ENCODE measurements at regions not wholly inside any gene's neighbourhood (a gene's known extent, or its start where the extent isn't known, plus 50 kb on each side); places are given as distances from the start of the nearest gene placed in this dataset.
"Not testable (repeated sequence)": the region's sequence is repeated elsewhere in the genome, so short reads cannot be mapped to it uniquely, and the experiment has no call there.

GRCh38 chr16:5188318-5188988, 90.9 kb upstream of the EEF2KMT start:
- ATAC-seq: no peak
- no peak for DNase-seq (ENCODE audit: low spot score)

DNA sequence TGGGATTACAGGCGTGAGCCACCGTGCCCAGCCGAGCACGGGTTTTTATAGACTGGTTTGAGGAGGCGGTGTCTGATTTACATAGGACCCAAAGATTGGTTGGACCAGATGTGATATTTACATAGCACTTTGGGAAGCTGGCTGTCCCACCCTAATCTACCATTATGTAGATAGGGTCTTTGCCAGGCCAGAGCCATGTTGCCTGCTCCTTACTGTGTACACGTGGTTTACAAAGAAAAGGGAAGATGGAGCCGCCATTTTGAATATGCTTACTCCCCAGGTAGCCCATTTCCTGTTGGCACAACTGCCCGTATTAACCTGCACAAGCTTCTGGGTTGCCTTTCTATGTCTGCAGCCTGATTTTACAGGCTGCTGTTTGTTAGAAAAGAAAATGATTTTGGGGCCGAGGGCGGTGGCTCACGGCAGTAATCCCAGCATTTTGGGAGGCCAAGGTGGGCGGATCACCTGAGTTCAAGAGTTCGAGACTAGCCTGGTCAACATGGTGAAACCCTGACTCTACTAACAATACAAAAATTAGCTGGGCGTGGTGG, 89.9 kb upstream of the EEF2KMT start:
- ATAC-seq: no peak
- DNase-seq (ENCODE audit: low spot score): no peak

- DNase-seq (ENCODE audit: low spot score) (no peak), ATAC-seq (no peak)
Measured at GRCh38 chr16:5186381-5186903, 88.8 kb upstream of the EEF2KMT start.

- no peak for ATAC-seq
Measured at GRCh38 chr16:5176505-5176904, 78.9 kb upstream of the EEF2KMT start.

DNA sequence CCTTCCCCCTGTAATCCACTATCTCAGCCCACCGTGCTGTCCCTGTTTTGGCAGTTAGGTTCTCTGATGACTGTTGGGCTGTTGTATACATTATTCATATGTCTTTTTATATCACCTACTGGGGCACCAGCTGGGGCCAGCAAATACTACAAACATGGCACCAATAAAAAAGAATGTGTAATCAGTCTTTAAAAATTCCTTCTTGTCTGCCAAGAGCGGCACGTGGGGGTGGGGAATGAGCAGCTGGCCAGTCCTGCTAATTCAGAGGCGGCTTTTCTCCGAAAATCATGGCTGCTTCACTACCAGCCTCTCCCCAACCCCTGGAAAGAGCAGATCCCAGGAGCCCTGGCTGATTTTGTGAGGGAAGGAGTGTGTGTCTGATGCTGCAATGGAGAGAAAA, 77.7 kb upstream of the EEF2KMT start:
- DNase-seq (ENCODE audit: low spot score): no peak
- no peak for ATAC-seq

More at GRCh38 chr16:5176505-5176904, 78.9 kb upstream of the EEF2KMT start:
- DNase-seq (ENCODE audit: low spot score): no peak

DNA sequence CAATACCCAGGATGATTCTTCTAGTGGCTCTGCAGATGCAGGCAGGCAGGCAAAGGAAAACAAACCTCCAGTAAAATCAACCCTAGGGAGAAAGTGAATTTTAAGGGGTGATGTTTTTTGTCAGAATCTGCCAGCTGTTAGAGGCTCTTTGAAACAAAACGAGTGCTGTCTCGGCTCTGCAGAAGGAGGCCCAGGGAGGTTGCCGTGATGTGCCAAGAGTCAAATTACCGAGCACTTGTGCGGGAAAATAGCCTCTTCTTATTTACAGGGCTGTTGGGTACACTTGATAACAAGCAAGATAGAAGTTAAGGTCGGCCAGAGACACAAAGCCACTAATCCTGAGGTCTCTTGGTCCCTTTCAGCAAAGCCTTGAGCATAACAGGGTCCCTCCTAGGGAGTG, 68.9 kb upstream of the EEF2KMT start:
- ATAC-seq (no peak), DNase-seq (ENCODE audit: low spot score) (no peak)

DNA sequence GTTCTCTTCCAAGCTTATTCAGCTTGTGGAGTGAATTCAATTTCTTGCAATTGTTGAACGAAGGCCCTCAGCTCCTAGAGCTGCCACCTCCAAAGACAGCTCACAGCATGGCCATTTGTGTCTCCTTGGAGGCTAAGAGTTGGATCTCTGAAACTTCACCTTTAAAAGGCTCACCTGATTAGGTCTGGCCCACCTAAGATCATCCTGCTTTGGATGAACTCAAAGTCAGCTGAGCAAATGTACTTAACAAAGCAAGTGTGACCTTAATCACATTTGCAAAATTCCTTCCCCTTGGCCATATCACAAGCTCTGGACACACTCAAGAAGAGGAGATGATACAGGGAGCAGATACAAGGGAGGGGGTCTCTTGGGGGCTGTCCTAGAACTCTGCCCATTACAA, 67.8 kb upstream of the EEF2KMT start:
- not testable (repeated sequence) for DNase-seq (ENCODE audit: low spot score); ATAC-seq

- DNase-seq (ENCODE audit: low spot score); ATAC-seq: not testable (repeated sequence)
Measured at GRCh38 chr16:5162801-5163200, 65.2 kb upstream of the EEF2KMT start.

- not testable (repeated sequence) for ATAC-seq; DNase-seq (ENCODE audit: low spot score)
Measured at GRCh38 chr16:5161888-5162287, 64.3 kb upstream of the EEF2KMT start.

DNA sequence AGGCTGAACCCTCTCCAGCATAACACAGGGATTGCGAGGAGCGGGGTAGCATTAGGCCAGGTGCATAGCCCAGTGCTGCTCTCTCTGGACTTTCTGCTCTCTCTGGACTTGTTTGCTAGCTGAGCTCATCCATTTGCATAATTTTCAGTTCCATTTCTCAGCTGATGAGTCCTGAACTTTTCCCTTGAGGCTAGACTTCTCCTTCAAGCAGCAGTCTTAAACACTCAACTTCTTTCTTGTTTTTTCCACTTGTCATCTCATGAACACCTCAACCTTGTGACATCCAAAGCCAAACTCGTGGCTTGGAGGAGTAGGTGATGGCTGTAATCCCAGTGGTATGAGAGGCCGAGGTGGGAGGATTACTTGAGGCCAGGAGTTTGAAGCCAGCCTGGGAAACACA, 62.4 kb upstream of the EEF2KMT start:
- not testable (repeated sequence) for ATAC-seq; DNase-seq (ENCODE audit: low spot score)

- not testable (repeated sequence) for ATAC-seq; DNase-seq (ENCODE audit: low spot score)
Measured at GRCh38 chr16:5159537-5159936, 61.9 kb upstream of the EEF2KMT start.

DNA sequence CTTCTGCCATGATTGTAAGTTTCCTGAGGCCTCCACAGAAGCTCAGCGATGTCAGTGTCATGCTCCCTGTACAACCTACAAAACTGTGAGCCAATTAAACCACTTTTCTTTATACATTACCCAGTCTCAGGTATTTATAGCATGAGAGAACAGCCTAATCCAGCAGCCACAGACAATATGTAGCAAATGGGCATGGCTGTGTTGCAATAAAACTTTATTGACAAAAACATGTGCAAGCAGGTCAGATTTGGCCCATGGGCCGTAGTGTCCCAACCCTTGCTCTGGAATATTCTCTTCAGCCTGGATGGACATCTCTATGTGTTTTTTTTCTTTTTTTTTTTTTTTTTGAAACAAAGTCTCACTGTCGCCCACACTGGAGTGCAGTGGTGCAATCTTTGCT, 60.9 kb upstream of the EEF2KMT start:
- ATAC-seq (no peak), DNase-seq (ENCODE audit: low spot score) (no peak)

GRCh38 chr16:5156486-5156885, 58.9 kb upstream of the EEF2KMT start:
- not testable (repeated sequence) for DNase-seq (ENCODE audit: low spot score); ATAC-seq

- not testable (repeated sequence) for ATAC-seq; DNase-seq (ENCODE audit: low spot score)
Measured at GRCh38 chr16:5154006-5154405, 56.4 kb upstream of the EEF2KMT start.

- DNase-seq (ENCODE audit: low spot score); ATAC-seq: not testable (repeated sequence)
Measured at GRCh38 chr16:5151409-5151808, 53.8 kb upstream of the EEF2KMT start.
